C4-2B (cell line): ENCODE measurements at regions not wholly inside any gene's neighbourhood (a gene's known extent, or its start where the extent isn't known, plus 50 kb on each side); places are given as distances from the start of the nearest gene placed in this dataset.
"Not testable (repeated sequence)": the region's sequence is repeated elsewhere in the genome, so short reads cannot be mapped to it uniquely, and the experiment has no call there.

ENCODE experiments used
- H3K27ac ChIP-seq: fragments of 450-650 bp; 2 replicates; pipeline ENCODE4 v1.5.1; 2017
- ZFX ChIP-seq: fragments of 450-650 bp; IDR thresholded peaks from 2 replicates; pipeline ENCODE4 v1.6.1; 2017
- TF ChIP-seq, protein P1 (sequence below): fragments of 450-650 bp; conservative IDR thresholded peaks from 2 replicates; pipeline ENCODE4 v1.5.1; 2017; ENCODE audit warnings: mild to moderate bottlenecking

DNA sequence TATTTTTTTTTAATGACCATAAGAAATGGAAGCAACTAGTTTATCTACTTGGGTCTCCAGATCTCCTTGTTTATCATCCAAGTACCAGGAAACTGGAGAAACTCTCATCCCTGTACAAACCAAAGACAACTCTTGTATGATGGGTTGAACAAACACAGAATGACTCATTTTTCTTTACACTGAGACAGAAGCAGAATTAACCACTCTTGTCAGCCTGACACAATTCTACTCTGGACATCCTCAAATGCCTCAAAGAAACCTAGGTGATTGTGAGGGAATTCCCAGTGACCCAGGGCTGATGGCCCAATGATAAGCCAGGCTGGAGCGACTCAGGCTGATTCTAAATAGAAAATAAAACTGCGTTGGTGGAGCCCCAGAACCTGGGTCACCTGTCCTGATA, 151.5 kb downstream of the ZNF737 start:
- no peak for TF ChIP-seq ZFX
- TF ChIP-seq, protein P1, sequence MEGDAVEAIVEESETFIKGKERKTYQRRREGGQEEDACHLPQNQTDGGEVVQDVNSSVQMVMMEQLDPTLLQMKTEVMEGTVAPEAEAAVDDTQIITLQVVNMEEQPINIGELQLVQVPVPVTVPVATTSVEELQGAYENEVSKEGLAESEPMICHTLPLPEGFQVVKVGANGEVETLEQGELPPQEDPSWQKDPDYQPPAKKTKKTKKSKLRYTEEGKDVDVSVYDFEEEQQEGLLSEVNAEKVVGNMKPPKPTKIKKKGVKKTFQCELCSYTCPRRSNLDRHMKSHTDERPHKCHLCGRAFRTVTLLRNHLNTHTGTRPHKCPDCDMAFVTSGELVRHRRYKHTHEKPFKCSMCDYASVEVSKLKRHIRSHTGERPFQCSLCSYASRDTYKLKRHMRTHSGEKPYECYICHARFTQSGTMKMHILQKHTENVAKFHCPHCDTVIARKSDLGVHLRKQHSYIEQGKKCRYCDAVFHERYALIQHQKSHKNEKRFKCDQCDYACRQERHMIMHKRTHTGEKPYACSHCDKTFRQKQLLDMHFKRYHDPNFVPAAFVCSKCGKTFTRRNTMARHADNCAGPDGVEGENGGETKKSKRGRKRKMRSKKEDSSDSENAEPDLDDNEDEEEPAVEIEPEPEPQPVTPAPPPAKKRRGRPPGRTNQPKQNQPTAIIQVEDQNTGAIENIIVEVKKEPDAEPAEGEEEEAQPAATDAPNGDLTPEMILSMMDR, result no peak
- H3K27ac ChIP-seq, result no peak overlapping the region

DNA sequence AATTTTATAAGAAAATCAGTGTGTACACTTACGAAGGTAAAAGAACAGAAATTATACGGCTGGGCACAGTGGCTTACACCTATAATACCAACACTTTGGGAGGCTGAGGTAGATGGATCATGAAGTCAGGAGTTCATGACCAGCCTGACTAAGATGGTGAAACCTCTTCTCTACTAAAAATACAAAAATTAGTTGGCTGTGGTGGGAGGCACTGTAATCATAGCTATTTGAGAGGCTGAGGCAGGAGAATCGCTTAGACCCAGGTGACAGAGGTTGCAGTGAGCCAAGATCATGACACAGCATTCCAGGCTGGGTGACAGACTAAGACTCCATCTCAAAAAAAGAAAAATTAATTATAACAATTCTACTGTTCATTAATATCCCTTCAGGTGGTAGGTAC, 151.9 kb downstream of the ZNF737 start:
- H3K27ac ChIP-seq, result no peak overlapping the region
- no peak for TF ChIP-seq ZFX
- TF ChIP-seq, protein P1, result no peak

DNA sequence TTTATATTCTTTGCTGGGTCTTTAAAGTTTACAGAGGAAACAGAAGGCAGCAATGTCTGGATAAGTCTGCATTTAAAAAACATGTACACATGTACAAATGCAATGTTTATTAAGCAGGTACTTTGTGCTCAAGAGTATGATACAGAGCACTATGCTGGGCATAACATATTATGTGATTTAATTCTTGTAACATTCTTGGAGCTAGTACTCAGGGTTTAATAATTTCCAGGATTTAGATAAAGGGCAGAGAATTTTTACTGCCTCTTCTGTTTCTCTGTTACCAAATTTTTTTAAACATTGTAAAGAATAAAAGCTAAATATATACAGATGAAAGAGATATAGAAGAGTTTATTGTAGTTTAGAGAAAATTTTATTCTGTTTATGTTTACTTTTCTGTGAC, 152.7 kb downstream of the ZNF737 start:
- TF ChIP-seq, protein P1, result no peak
- TF ChIP-seq ZFX, result no peak
- no peak overlapping the region for H3K27ac ChIP-seq

DNA sequence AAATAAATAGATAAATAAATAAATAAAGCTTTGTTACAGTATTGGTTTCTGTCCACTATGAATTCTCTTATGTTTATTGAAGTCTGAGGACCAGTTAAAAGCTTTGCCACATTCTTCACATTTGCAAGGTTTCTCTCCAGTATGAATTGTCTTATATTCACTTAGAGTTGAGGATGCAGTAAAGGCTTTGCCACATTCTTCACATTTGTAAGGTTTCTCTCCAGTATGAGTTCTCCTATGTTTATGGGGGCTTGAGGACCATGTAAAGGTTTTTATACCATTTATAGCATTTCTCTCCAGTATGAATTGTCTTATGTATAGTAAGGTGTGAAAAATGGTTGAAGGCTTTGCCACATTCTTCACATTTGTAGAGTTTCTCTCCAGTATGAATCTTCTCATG, 168.3 kb downstream of the ZNF737 start:
- TF ChIP-seq, protein P1, result no peak

DNA sequence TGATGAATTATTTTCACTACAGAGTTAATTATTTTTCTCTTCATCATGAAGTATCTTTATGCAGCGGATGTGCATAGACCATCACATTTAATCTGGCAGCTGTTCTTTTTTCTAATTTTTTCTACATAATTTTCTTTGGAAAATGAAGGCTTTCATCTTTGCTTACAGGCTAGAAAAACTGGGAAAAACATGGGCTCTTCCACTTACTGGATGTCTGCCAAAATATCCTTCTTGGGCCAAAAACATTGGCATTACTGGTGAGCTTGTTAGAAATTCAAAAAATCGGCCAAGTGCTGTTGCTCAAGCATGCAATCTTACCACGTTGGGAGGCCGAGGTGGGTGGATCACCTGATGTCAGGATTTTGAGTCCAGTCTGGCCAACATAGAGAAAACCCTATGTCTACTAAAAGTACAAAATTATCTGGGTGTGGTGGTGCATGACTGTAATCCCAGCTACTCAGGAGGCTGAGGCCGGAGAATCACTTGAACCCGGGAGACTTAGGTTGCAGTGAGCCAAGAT, 176.8 kb downstream of the ZNF737 start:
- TF ChIP-seq, protein P1, result no peak
- TF ChIP-seq ZFX, result no peak
- H3K27ac ChIP-seq, result no peak overlapping the region

More for the DNA sequence above, 168.3 kb downstream of the ZNF737 start:
- no peak overlapping the region for H3K27ac ChIP-seq

DNA sequence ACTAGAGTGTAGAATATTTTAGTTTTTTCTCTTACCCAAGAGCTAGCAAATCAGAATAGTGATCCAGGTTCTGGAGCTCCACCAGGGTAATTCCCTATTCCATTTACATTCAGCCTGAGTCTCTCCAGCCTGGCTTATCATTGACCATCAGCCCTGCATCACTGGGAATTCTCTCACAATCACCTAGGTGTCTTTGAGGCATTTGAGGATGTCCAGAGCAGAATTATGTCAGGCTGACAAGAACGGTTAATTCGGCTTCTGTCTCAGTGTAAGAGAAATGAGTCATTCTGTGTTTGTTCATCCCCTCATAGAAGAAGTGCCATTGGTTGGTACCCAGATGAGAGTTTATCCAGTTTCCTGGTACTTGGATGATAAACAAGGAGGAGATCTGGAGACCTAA, 180.5 kb downstream of the ZNF737 start:
- TF ChIP-seq ZFX, result no peak
- TF ChIP-seq, protein P1, result no peak
- H3K27ac ChIP-seq, result no peak overlapping the region

DNA sequence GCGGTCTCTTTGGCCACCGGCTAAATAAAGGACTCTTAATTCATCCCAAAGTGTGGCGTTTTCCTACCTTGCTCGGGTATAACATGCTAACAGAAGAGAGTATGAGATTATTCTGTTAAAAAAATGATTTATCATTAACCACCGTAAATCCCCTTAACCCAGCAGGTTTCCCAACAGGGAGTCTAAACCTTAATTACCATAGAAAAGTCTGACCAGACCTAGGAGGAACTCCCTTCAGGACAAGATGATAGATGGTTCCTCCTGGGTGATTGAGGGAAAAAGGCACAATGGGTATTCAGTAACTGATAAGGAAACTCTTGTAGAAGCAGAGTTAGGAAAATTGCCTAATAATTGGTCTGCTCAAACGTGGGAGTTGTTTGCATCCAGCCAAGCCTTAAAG, 193.7 kb downstream of the ZNF737 start:
- no peak overlapping the region for H3K27ac ChIP-seq
- no peak for TF ChIP-seq ZFX
- TF ChIP-seq, protein P1, result no peak

DNA sequence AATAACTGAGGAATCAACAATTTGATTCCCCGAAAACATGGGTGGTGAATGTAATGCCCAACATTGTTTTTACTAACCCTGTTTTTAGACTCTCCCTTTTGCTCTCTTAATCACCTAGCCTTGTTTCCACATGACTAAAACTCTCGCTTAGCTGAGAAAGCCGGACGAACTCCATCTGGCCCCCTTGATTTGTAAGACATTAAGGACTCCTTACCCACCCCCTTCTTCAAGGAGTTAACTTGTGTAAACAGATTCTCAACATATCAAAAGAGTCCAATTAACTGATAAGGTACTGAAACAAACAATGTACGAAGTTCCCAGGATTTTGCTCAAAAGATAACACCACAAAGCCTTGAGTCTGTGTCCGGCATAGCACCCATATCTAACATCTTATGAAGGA, 194.3 kb downstream of the ZNF737 start:
- H3K27ac ChIP-seq, result not testable (repeated sequence)
